ENCODE measurements at regions not wholly inside any gene's neighbourhood (a gene's known extent, or its start where the extent isn't known, plus 50 kb on each side); places are given as distances from the start of the nearest gene placed in this dataset.
"Not testable (repeated sequence)": the region's sequence is repeated elsewhere in the genome, so short reads cannot be mapped to it uniquely, and the experiment has no call there.

GRCh38 chr3:168803536-168803935 is 707.8 kb upstream of the GOLIM4 start:
- in situ Hi-C loops (cut with MboI; ENCODE audit: low sequenced_read_pairs) = no loop called here

- in situ Hi-C loops (cut with MboI; ENCODE audit: low sequenced_read_pairs) = no loop called here
Observed at GRCh38 chr3:168802766-168803165, 707.0 kb upstream of the GOLIM4 start.

- in situ Hi-C loops (cut with MboI; ENCODE audit: low sequenced_read_pairs) = no loop called here
Observed at GRCh38 chr3:168801794-168802193, 706.1 kb upstream of the GOLIM4 start.

- in situ Hi-C loops (cut with MboI; ENCODE audit: low sequenced_read_pairs) = no loop called here
Observed at GRCh38 chr3:168796339-168796738, 700.6 kb upstream of the GOLIM4 start.

- in situ Hi-C loops (cut with MboI; ENCODE audit: low sequenced_read_pairs) = no loop called here
Observed at GRCh38 chr3:168794427-168794826, 698.7 kb upstream of the GOLIM4 start.

- in situ Hi-C loops (cut with MboI; ENCODE audit: low sequenced_read_pairs) = no loop called here
Observed at GRCh38 chr3:168782193-168782592, 686.5 kb upstream of the GOLIM4 start.

GRCh38 chr3:168779970-168780645 is 684.4 kb upstream of the GOLIM4 start:
- in situ Hi-C loops (cut with MboI; ENCODE audit: low sequenced_read_pairs) = not testable (repeated sequence)

GRCh38 chr3:168753724-168754123 is 658.0 kb upstream of the GOLIM4 start:
- in situ Hi-C loops (cut with MboI; ENCODE audit: low sequenced_read_pairs) = no loop called here

- in situ Hi-C loops (cut with MboI; ENCODE audit: low sequenced_read_pairs) = no loop called here
Observed at GRCh38 chr3:168752339-168752738, 656.6 kb upstream of the GOLIM4 start.

GRCh38 chr3:168747697-168748096 is 652.0 kb upstream of the GOLIM4 start:
- in situ Hi-C loops (cut with MboI; ENCODE audit: low sequenced_read_pairs) = no loop called here

- in situ Hi-C loops (cut with MboI; ENCODE audit: low sequenced_read_pairs) = no loop called here
Observed at GRCh38 chr3:168738527-168739325, 643.0 kb upstream of the GOLIM4 start.

- in situ Hi-C loops (cut with MboI; ENCODE audit: low sequenced_read_pairs) = no loop called here
Observed at GRCh38 chr3:168736202-168736601, 640.5 kb upstream of the GOLIM4 start.

GRCh38 chr3:168730073-168730472 is 634.3 kb upstream of the GOLIM4 start:
- in situ Hi-C loops (cut with MboI; ENCODE audit: low sequenced_read_pairs) = no loop called here

- in situ Hi-C loops (cut with MboI; ENCODE audit: low sequenced_read_pairs) = no loop called here
Observed at GRCh38 chr3:168722091-168722490, 626.4 kb upstream of the GOLIM4 start.

- in situ Hi-C loops (cut with MboI; ENCODE audit: low sequenced_read_pairs) = no loop called here
Observed at GRCh38 chr3:168714609-168715240, 619.0 kb upstream of the GOLIM4 start.

- in situ Hi-C loops (cut with MboI; ENCODE audit: low sequenced_read_pairs) = no loop called here
Observed at GRCh38 chr3:168709073-168709472, 613.3 kb upstream of the GOLIM4 start.

GRCh38 chr3:168707900-168708299 is 612.2 kb upstream of the GOLIM4 start:
- in situ Hi-C loops (cut with MboI; ENCODE audit: low sequenced_read_pairs) = no loop called here

- in situ Hi-C loops (cut with MboI; ENCODE audit: low sequenced_read_pairs) = no loop called here
Observed at GRCh38 chr3:168705412-168705811, 609.7 kb upstream of the GOLIM4 start.

GRCh38 chr3:168696051-168696450 is 600.3 kb upstream of the GOLIM4 start:
- in situ Hi-C loops (cut with MboI; ENCODE audit: low sequenced_read_pairs) = no loop called here

GRCh38 chr3:168693870-168694269 is 598.1 kb upstream of the GOLIM4 start:
- in situ Hi-C loops (cut with MboI; ENCODE audit: low sequenced_read_pairs) = no loop called here

- in situ Hi-C loops (cut with MboI; ENCODE audit: low sequenced_read_pairs) = no loop called here
Observed at GRCh38 chr3:168688267-168688666, 592.5 kb upstream of the GOLIM4 start.

- in situ Hi-C loops (cut with MboI; ENCODE audit: low sequenced_read_pairs) = no loop called here
Observed at GRCh38 chr3:168684519-168684918, 588.8 kb upstream of the GOLIM4 start.

Measured in HL-60/S4 (cell line).